MCF 10A (cell line): ENCODE measurements at regions not wholly inside any gene's neighbourhood (a gene's known extent, or its start where the extent isn't known, plus 50 kb on each side); places are given as distances from the start of the nearest gene placed in this dataset.

Source experiments
- BruUV-seq: library from RNA; stranded (reverse); fragments of 400-500 nt; replicated peaks from 2 replicates; lab custom pipeline; 2021; lab: Mats Ljungman, UMichigan
- CTCF ChIA-PET: fragments of 300-600 bp; sonication (Branson Sonifier 250); formaldehyde crosslinking; extraction: SDS; loops from one replicate; lab custom pipeline; 2021; ENCODE audit warnings: antibody characterized with exemption, inconsistent platforms; lab: Yijun Ruan, JAX
- POLR2A ChIA-PET: fragments of 300-600, 350-650 bp; sonication (Branson Sonifier 250); formaldehyde crosslinking; extraction: SDS; loops from one replicate; lab custom pipeline; 2020; ENCODE audit warnings: antibody characterized with exemption, inconsistent platforms; lab: Yijun Ruan, JAX
- DNase-seq: peaks from one replicate; pipeline ENCODE4 v3.0.0-alpha.2; 2018; ENCODE audit not compliant: unreplicated experiment
- H3K27ac Mint-ChIP-seq: one replicate; pipeline ENCODE4 v1.8.0; 2022; ENCODE audit warnings: mild to moderate bottlenecking, low read depth, mixed read lengths; ENCODE audit not compliant: unreplicated experiment
- H3K27me3 Mint-ChIP-seq: one replicate; pipeline ENCODE4 v1.8.0; 2022; ENCODE audit warnings: mixed read lengths; ENCODE audit not compliant: insufficient read depth, unreplicated experiment
- H3K36me3 Mint-ChIP-seq: one replicate; pipeline ENCODE4 v1.8.0; 2022; ENCODE audit warnings: mild to moderate bottlenecking, moderate library complexity, mixed read lengths; ENCODE audit not compliant: insufficient read depth, unreplicated experiment
- H3K4me1 Mint-ChIP-seq: one replicate; pipeline ENCODE4 v1.8.0; 2022; ENCODE audit warnings: mixed read lengths; ENCODE audit not compliant: insufficient read depth, unreplicated experiment
- H3K4me3 Mint-ChIP-seq: one replicate; pipeline ENCODE4 v1.8.0; 2022; ENCODE audit warnings: mild to moderate bottlenecking, moderate library complexity, mixed read lengths; ENCODE audit not compliant: unreplicated experiment
- H3K9me3 Mint-ChIP-seq: one replicate; pipeline ENCODE4 v1.8.0; 2022; ENCODE audit warnings: mixed read lengths; ENCODE audit not compliant: unreplicated experiment
- CTCF ChIP-seq: fragments of 200-600 bp; IDR thresholded peaks from one replicate; pipeline ENCODE4 v1.8.0; 2022; ENCODE audit warnings: antibody characterized with exemption, mild to moderate bottlenecking; ENCODE audit not compliant: unreplicated experiment
- intact Hi-C: fragments of 100-400 bp; cut with micrococcal nuclease; formaldehyde crosslinking; loops from 2 replicates; pipeline ENCODE4 v1.14.1; 2022

- no peak overlapping the region for H3K4me3 Mint-ChIP-seq
- intact Hi-C loops = no loop called here
- TF ChIP-seq CTCF = no peak
- BruUV-seq = no TSS peak
- ChIA-PET POLR2A (interaction anchor here (0.6 to 0.7 kb wide), 2 partner anchors 105 to 468 kb away, joined by 3 read pairs; no protein-coding TSS in a partner anchor), CTCF (interaction anchor here (0.7 kb wide), 1 partner anchor 43 kb away, joined by 3 read pairs; no protein-coding TSS in a partner anchor)
- no peak overlapping the region for H3K27ac Mint-ChIP-seq
- H3K9me3 Mint-ChIP-seq = peaks cover 6% of the 10 kb centered on the region
- peaks cover 21% of the 10 kb centered on the region for H3K27me3 Mint-ChIP-seq
- DNase-seq = no peak
- H3K36me3 Mint-ChIP-seq = no peaks in the 10 kb centered on the region
- peaks cover 4% of the 10 kb centered on the region for H3K4me1 Mint-ChIP-seq
Measured at GRCh38 chr10:125283836-125284614, 123.7 kb upstream of the CTBP2 start.

- DNase-seq = no peak
- CTCF ChIA-PET = interaction anchor here (0.5 kb wide), 1 partner anchor 8 kb away, joined by 3 read pairs; no protein-coding TSS in a partner anchor
- Mint-ChIP-seq H3K9me3 (peaks cover 6% of the 10 kb centered on the region), H3K27me3 (peaks cover 21% of the 10 kb centered on the region), H3K4me3 (no peak overlapping the region), H3K36me3 (no peaks in the 10 kb centered on the region), H3K4me1 (peaks cover 4% of the 10 kb centered on the region), H3K27ac (no peak overlapping the region)
- POLR2A ChIA-PET = interaction anchor here (0.6 to 0.7 kb wide), 3 partner anchors 14 to 469 kb away, joined by 3 read pairs; no protein-coding TSS in a partner anchor
- intact Hi-C loops = no loop called here
- TF ChIP-seq CTCF = no peak
- BruUV-seq = no TSS peak
Measured at GRCh38 chr10:125283191-125283835, 123.0 kb upstream of the CTBP2 start.

- CTCF ChIA-PET = no interaction called here
- H3K4me3 Mint-ChIP-seq = no peak overlapping the region
- no peak for TF ChIP-seq CTCF
Measured at GRCh38 chr10:125281091-125281490, 120.7 kb upstream of the CTBP2 start.

GRCh38 chr10:125276133-125276532, 115.8 kb upstream of the CTBP2 start:
- Mint-ChIP-seq H3K4me3 (no peak overlapping the region), H3K27ac (no peak overlapping the region), H3K36me3 (no peaks in the 10 kb centered on the region), H3K27me3 (peaks cover 3% of the 10 kb centered on the region), H3K9me3 (peaks cover 7% of the 10 kb centered on the region), H3K4me1 (no peaks in the 10 kb centered on the region)
- no peak for TF ChIP-seq CTCF
- BruUV-seq = no TSS peak
- ChIA-PET POLR2A (no interaction called here), CTCF (no interaction called here)
- DNase-seq = no peak
- intact Hi-C loops = no loop called here

More at GRCh38 chr10:125281091-125281490, 120.7 kb upstream of the CTBP2 start:
- H3K27ac Mint-ChIP-seq = no peak overlapping the region
- intact Hi-C loops = no loop called here
- peaks cover 21% of the 10 kb centered on the region for H3K27me3 Mint-ChIP-seq
- POLR2A ChIA-PET = no interaction called here
- H3K36me3 Mint-ChIP-seq = no peaks in the 10 kb centered on the region
- peaks cover 4% of the 10 kb centered on the region for H3K9me3 Mint-ChIP-seq
- DNase-seq = no peak
- H3K4me1 Mint-ChIP-seq = peaks cover 4% of the 10 kb centered on the region
- BruUV-seq = no TSS peak
